Neuron (in vitro differentiated cells): ENCODE measurements at regions not wholly inside any gene's neighbourhood (a gene's known extent, or its start where the extent isn't known, plus 50 kb on each side); places are given as distances from the start of the nearest gene placed in this dataset.

Experiments used
- H2AFZ ChIP-seq: one replicate; pipeline ENCODE4 v1.6.1; 2013; ENCODE audit warnings: low read depth, mild to moderate bottlenecking, inconsistent platforms, low read length, moderate library complexity
- H3K27me3 ChIP-seq: one replicate; pipeline ENCODE4 v1.6.1; 2013; ENCODE audit warnings: low read length; ENCODE audit not compliant: insufficient read depth
- H3K36me3 ChIP-seq: one replicate; pipeline ENCODE4 v1.6.1; 2013; ENCODE audit warnings: low read length; ENCODE audit not compliant: insufficient read depth
- H3K4me1 ChIP-seq: one replicate; pipeline ENCODE4 v1.6.1; 2013; ENCODE audit warnings: low read length; ENCODE audit not compliant: insufficient read depth
- H3K4me3 ChIP-seq: 2 replicates; pipeline ENCODE4 v1.5.1; 2013; ENCODE audit warnings: mild to moderate bottlenecking, low read length, moderate library complexity
- H3K9me3 ChIP-seq: one replicate; pipeline ENCODE4 v1.6.1; 2013; ENCODE audit warnings: low read length

- no peaks in the 10 kb centered on the region for H3K36me3 ChIP-seq
- H3K9me3 ChIP-seq: no peaks in the 10 kb centered on the region
Observed at GRCh38 chr2:18084376-18084775, 205.9 kb downstream of the KCNS3 start.

GRCh38 chr2:18083806-18084205 lies 205.3 kb downstream of the KCNS3 start:
- Histone ChIP-seq H2AFZ (no peak overlapping the region), H3K9me3 (no peaks in the 10 kb centered on the region), H3K4me1 (no peaks in the 10 kb centered on the region), H3K4me3 (no peak overlapping the region), H3K27me3 (no peaks in the 10 kb centered on the region), H3K36me3 (no peaks in the 10 kb centered on the region)

More at GRCh38 chr2:18084376-18084775, 205.9 kb downstream of the KCNS3 start:
- Histone ChIP-seq H3K4me3 (no peak overlapping the region), H2AFZ (no peak overlapping the region), H3K27me3 (no peaks in the 10 kb centered on the region), H3K4me1 (no peaks in the 10 kb centered on the region)

GRCh38 chr2:18078216-18078615 lies 199.7 kb downstream of the KCNS3 start:
- Histone ChIP-seq H3K36me3 (no peaks in the 10 kb centered on the region), H3K27me3 (no peaks in the 10 kb centered on the region), H3K4me1 (no peaks in the 10 kb centered on the region), H3K4me3 (no peak overlapping the region), H2AFZ (no peak overlapping the region), H3K9me3 (no peaks in the 10 kb centered on the region)

- no peaks in the 10 kb centered on the region for H3K27me3 ChIP-seq
- H3K9me3 ChIP-seq: no peaks in the 10 kb centered on the region
- H2AFZ ChIP-seq: no peak overlapping the region
- H3K36me3 ChIP-seq: no peaks in the 10 kb centered on the region
- H3K4me3 ChIP-seq: no peak overlapping the region
- H3K4me1 ChIP-seq: no peaks in the 10 kb centered on the region
Observed at GRCh38 chr2:18077704-18078103, 199.2 kb downstream of the KCNS3 start.

- Histone ChIP-seq H3K4me1 (no peaks in the 10 kb centered on the region), H3K27me3 (no peaks in the 10 kb centered on the region), H3K36me3 (no peaks in the 10 kb centered on the region), H3K4me3 (no peak overlapping the region), H2AFZ (no peak overlapping the region), H3K9me3 (no peaks in the 10 kb centered on the region)
Observed at GRCh38 chr2:18077231-18077630, 198.8 kb downstream of the KCNS3 start.

GRCh38 chr2:18074476-18074875 lies 196.0 kb downstream of the KCNS3 start:
- no peaks in the 10 kb centered on the region for H3K36me3 ChIP-seq
- no peaks in the 10 kb centered on the region for H3K27me3 ChIP-seq
- H3K9me3 ChIP-seq: no peaks in the 10 kb centered on the region
- H3K4me3 ChIP-seq: no peak overlapping the region
- H3K4me1 ChIP-seq: no peaks in the 10 kb centered on the region
- H2AFZ ChIP-seq: no peak overlapping the region

GRCh38 chr2:18073601-18074000 lies 195.1 kb downstream of the KCNS3 start:
- Histone ChIP-seq H3K27me3 (no peaks in the 10 kb centered on the region), H3K36me3 (no peaks in the 10 kb centered on the region), H3K4me1 (no peaks in the 10 kb centered on the region), H2AFZ (no peak overlapping the region), H3K4me3 (no peak overlapping the region), H3K9me3 (no peaks in the 10 kb centered on the region)

GRCh38 chr2:18067588-18068384 lies 189.3 kb downstream of the KCNS3 start:
- Histone ChIP-seq H2AFZ (no peak overlapping the region), H3K4me3 (no peak overlapping the region), H3K9me3 (no peaks in the 10 kb centered on the region), H3K4me1 (no peaks in the 10 kb centered on the region), H3K36me3 (no peaks in the 10 kb centered on the region), H3K27me3 (no peaks in the 10 kb centered on the region)

GRCh38 chr2:18066894-18067293 lies 188.4 kb downstream of the KCNS3 start:
- Histone ChIP-seq H3K27me3 (no peaks in the 10 kb centered on the region), H3K36me3 (no peaks in the 10 kb centered on the region), H2AFZ (no peak overlapping the region), H3K4me1 (no peaks in the 10 kb centered on the region), H3K4me3 (no peak overlapping the region), H3K9me3 (no peaks in the 10 kb centered on the region)

GRCh38 chr2:18066066-18066465 lies 187.6 kb downstream of the KCNS3 start:
- H3K4me3 ChIP-seq: no peak overlapping the region
- H3K36me3 ChIP-seq: no peaks in the 10 kb centered on the region
- H3K4me1 ChIP-seq: no peaks in the 10 kb centered on the region
- no peaks in the 10 kb centered on the region for H3K27me3 ChIP-seq
- H3K9me3 ChIP-seq: no peaks in the 10 kb centered on the region
- H2AFZ ChIP-seq: no peak overlapping the region

GRCh38 chr2:18065249-18065648 lies 186.8 kb downstream of the KCNS3 start:
- Histone ChIP-seq H3K36me3 (no peaks in the 10 kb centered on the region), H2AFZ (no peak overlapping the region), H3K9me3 (no peaks in the 10 kb centered on the region), H3K4me3 (no peak overlapping the region), H3K27me3 (no peaks in the 10 kb centered on the region), H3K4me1 (no peaks in the 10 kb centered on the region)

- H2AFZ ChIP-seq: no peak overlapping the region
- no peak overlapping the region for H3K4me3 ChIP-seq
- no peaks in the 10 kb centered on the region for H3K9me3 ChIP-seq
- H3K27me3 ChIP-seq: no peaks in the 10 kb centered on the region
- no peaks in the 10 kb centered on the region for H3K4me1 ChIP-seq
- no peaks in the 10 kb centered on the region for H3K36me3 ChIP-seq
Observed at GRCh38 chr2:18063826-18064470, 185.5 kb downstream of the KCNS3 start.

- Histone ChIP-seq H3K9me3 (no peaks in the 10 kb centered on the region), H3K4me1 (no peaks in the 10 kb centered on the region), H3K36me3 (no peaks in the 10 kb centered on the region), H2AFZ (no peak overlapping the region), H3K27me3 (no peaks in the 10 kb centered on the region), H3K4me3 (no peak overlapping the region)
Observed at GRCh38 chr2:18062892-18063291, 184.4 kb downstream of the KCNS3 start.
